ENCODE measurements at regions not wholly inside any gene's neighbourhood (a gene's known extent, or its start where the extent isn't known, plus 50 kb on each side); places are given as distances from the start of the nearest gene placed in this dataset.

- TF ChIP-seq CTCF (IDR thresholded peaks at IDR 0.05) = no peak
- TF ChIP-seq EZH2 (IDR thresholded peaks at IDR 0.05; ENCODE audit: borderline replicate concordance, insufficient read depth, low read depth, low read length, poor library complexity, severe bottlenecking) = no peak
Observed at GRCh38 chr6:85002847-85003246, 238.4 kb upstream of the TBX18 start.

All from B cell (primary cell).